ENCODE measurements at regions not wholly inside any gene's neighbourhood (a gene's known extent, or its start where the extent isn't known, plus 50 kb on each side); places are given as distances from the start of the nearest gene placed in this dataset.
"Not testable (repeated sequence)": the region's sequence is repeated elsewhere in the genome, so short reads cannot be mapped to it uniquely, and the experiment has no call there.

- Histone ChIP-seq H3K9me3 (ENCODE audit: control insufficient read depth, insufficient read depth, low read depth, low read length) (peaks cover 3% of the 10 kb centered on the region; the same call in 1 of the 2 replicates), H3K36me3 (ENCODE audit: control insufficient read depth, insufficient read depth, low read length) (no peaks in the 10 kb centered on the region), H3K4me3 (ENCODE audit: low read depth, low read length) (no peak overlapping the region), H3K4me1 (ENCODE audit: control insufficient read depth, insufficient read depth, low read length) (peaks cover 13% of the 10 kb centered on the region), H3K27me3 (ENCODE audit: control insufficient read depth, insufficient read depth, low read length) (peaks cover 17% of the 10 kb centered on the region), H3K9ac (ENCODE audit: low read length) (no peak overlapping the region), H3K27ac (ENCODE audit: low read depth, low read length) (no peak overlapping the region)
These were observed 122.0 kb upstream of the RANBP3L start for GRCh38 chr5:36423578-36424307.

- H3K9me3 ChIP-seq (ENCODE audit: control insufficient read depth, insufficient read depth, low read depth, low read length); H3K27me3 ChIP-seq (ENCODE audit: control insufficient read depth, insufficient read depth, low read length); H3K9ac ChIP-seq (ENCODE audit: low read length); H3K36me3 ChIP-seq (ENCODE audit: control insufficient read depth, insufficient read depth, low read length); H3K4me3 ChIP-seq (ENCODE audit: low read depth, low read length); H3K27ac ChIP-seq (ENCODE audit: low read depth, low read length); H3K4me1 ChIP-seq (ENCODE audit: control insufficient read depth, insufficient read depth, low read length): not testable (repeated sequence)
These were observed 124.4 kb upstream of the RANBP3L start for GRCh38 chr5:36426070-36426469.

GRCh38 chr5:36435516-36435915 lies 133.8 kb upstream of the RANBP3L start:
- H3K36me3 ChIP-seq (ENCODE audit: control insufficient read depth, insufficient read depth, low read length), result no peaks in the 10 kb centered on the region
- no peaks in the 10 kb centered on the region for H3K27me3 ChIP-seq (ENCODE audit: control insufficient read depth, insufficient read depth, low read length)
- no peak overlapping the region for H3K27ac ChIP-seq (ENCODE audit: low read depth, low read length)
- H3K4me3 ChIP-seq (ENCODE audit: low read depth, low read length), result no peak overlapping the region
- no peaks in the 10 kb centered on the region for H3K9me3 ChIP-seq (ENCODE audit: control insufficient read depth, insufficient read depth, low read depth, low read length)
- H3K9ac ChIP-seq (ENCODE audit: low read length), result no peak overlapping the region
- H3K4me1 ChIP-seq (ENCODE audit: control insufficient read depth, insufficient read depth, low read length), result no peaks in the 10 kb centered on the region

- Histone ChIP-seq H3K27me3 (ENCODE audit: control insufficient read depth, insufficient read depth, low read length) (no peaks in the 10 kb centered on the region), H3K4me3 (ENCODE audit: low read depth, low read length) (no peak overlapping the region), H3K9ac (ENCODE audit: low read length) (no peak overlapping the region), H3K27ac (ENCODE audit: low read depth, low read length) (no peak overlapping the region), H3K36me3 (ENCODE audit: control insufficient read depth, insufficient read depth, low read length) (no peaks in the 10 kb centered on the region), H3K9me3 (ENCODE audit: control insufficient read depth, insufficient read depth, low read depth, low read length) (no peaks in the 10 kb centered on the region), H3K4me1 (ENCODE audit: control insufficient read depth, insufficient read depth, low read length) (no peaks in the 10 kb centered on the region)
These were observed 134.6 kb upstream of the RANBP3L start for GRCh38 chr5:36436306-36436705.

GRCh38 chr5:36438765-36439561 lies 137.3 kb upstream of the RANBP3L start:
- Histone ChIP-seq H3K4me1 (ENCODE audit: control insufficient read depth, insufficient read depth, low read length) (peaks cover 6% of the 10 kb centered on the region), H3K27ac (ENCODE audit: low read depth, low read length) (no peak overlapping the region), H3K9ac (ENCODE audit: low read length) (no peak overlapping the region), H3K36me3 (ENCODE audit: control insufficient read depth, insufficient read depth, low read length) (no peaks in the 10 kb centered on the region), H3K4me3 (ENCODE audit: low read depth, low read length) (no peak overlapping the region), H3K27me3 (ENCODE audit: control insufficient read depth, insufficient read depth, low read length) (no peaks in the 10 kb centered on the region), H3K9me3 (ENCODE audit: control insufficient read depth, insufficient read depth, low read depth, low read length) (no peaks in the 10 kb centered on the region)

- Histone ChIP-seq H3K27ac (ENCODE audit: low read depth, low read length) (no peak overlapping the region), H3K4me3 (ENCODE audit: low read depth, low read length) (no peak overlapping the region), H3K9ac (ENCODE audit: low read length) (no peak overlapping the region), H3K27me3 (ENCODE audit: control insufficient read depth, insufficient read depth, low read length) (no peaks in the 10 kb centered on the region), H3K4me1 (ENCODE audit: control insufficient read depth, insufficient read depth, low read length) (peaks cover 6% of the 10 kb centered on the region), H3K9me3 (ENCODE audit: control insufficient read depth, insufficient read depth, low read depth, low read length) (no peaks in the 10 kb centered on the region), H3K36me3 (ENCODE audit: control insufficient read depth, insufficient read depth, low read length) (no peaks in the 10 kb centered on the region)
These were observed 138.6 kb upstream of the RANBP3L start for GRCh38 chr5:36440300-36440699.

GRCh38 chr5:36441280-36441679 lies 139.6 kb upstream of the RANBP3L start:
- Histone ChIP-seq H3K9ac (ENCODE audit: low read length) (no peak overlapping the region), H3K9me3 (ENCODE audit: control insufficient read depth, insufficient read depth, low read depth, low read length) (no peaks in the 10 kb centered on the region), H3K27me3 (ENCODE audit: control insufficient read depth, insufficient read depth, low read length) (no peaks in the 10 kb centered on the region), H3K4me1 (ENCODE audit: control insufficient read depth, insufficient read depth, low read length) (peaks cover 6% of the 10 kb centered on the region), H3K4me3 (ENCODE audit: low read depth, low read length) (no peak overlapping the region), H3K27ac (ENCODE audit: low read depth, low read length) (no peak overlapping the region), H3K36me3 (ENCODE audit: control insufficient read depth, insufficient read depth, low read length) (no peaks in the 10 kb centered on the region)

GRCh38 chr5:36442352-36442751 lies 140.7 kb upstream of the RANBP3L start:
- no peaks in the 10 kb centered on the region for H3K27me3 ChIP-seq (ENCODE audit: control insufficient read depth, insufficient read depth, low read length)
- H3K4me3 ChIP-seq (ENCODE audit: low read depth, low read length), result no peak overlapping the region
- H3K27ac ChIP-seq (ENCODE audit: low read depth, low read length), result no peak overlapping the region; the same call in 1 of the 2 replicates
- peaks cover 6% of the 10 kb centered on the region for H3K4me1 ChIP-seq (ENCODE audit: control insufficient read depth, insufficient read depth, low read length)
- H3K36me3 ChIP-seq (ENCODE audit: control insufficient read depth, insufficient read depth, low read length), result no peaks in the 10 kb centered on the region
- H3K9me3 ChIP-seq (ENCODE audit: control insufficient read depth, insufficient read depth, low read depth, low read length), result no peaks in the 10 kb centered on the region
- no peak overlapping the region for H3K9ac ChIP-seq (ENCODE audit: low read length)

- H3K27me3 ChIP-seq (ENCODE audit: control insufficient read depth, insufficient read depth, low read length), result no peaks in the 10 kb centered on the region
- no peak overlapping the region for H3K27ac ChIP-seq (ENCODE audit: low read depth, low read length)
- H3K9me3 ChIP-seq (ENCODE audit: control insufficient read depth, insufficient read depth, low read depth, low read length), result no peaks in the 10 kb centered on the region
- H3K4me3 ChIP-seq (ENCODE audit: low read depth, low read length), result no peak overlapping the region
- no peaks in the 10 kb centered on the region for H3K36me3 ChIP-seq (ENCODE audit: control insufficient read depth, insufficient read depth, low read length)
- H3K9ac ChIP-seq (ENCODE audit: low read length), result no peak overlapping the region
- peaks cover 6% of the 10 kb centered on the region for H3K4me1 ChIP-seq (ENCODE audit: control insufficient read depth, insufficient read depth, low read length)
These were observed 141.1 kb upstream of the RANBP3L start for GRCh38 chr5:36442796-36443195.

GRCh38 chr5:36443941-36444340 lies 142.2 kb upstream of the RANBP3L start:
- Histone ChIP-seq H3K4me1 (ENCODE audit: control insufficient read depth, insufficient read depth, low read length) (peaks cover 6% of the 10 kb centered on the region), H3K27ac (ENCODE audit: low read depth, low read length) (no peak overlapping the region), H3K9ac (ENCODE audit: low read length) (no peak overlapping the region), H3K4me3 (ENCODE audit: low read depth, low read length) (no peak overlapping the region), H3K27me3 (ENCODE audit: control insufficient read depth, insufficient read depth, low read length) (no peaks in the 10 kb centered on the region), H3K9me3 (ENCODE audit: control insufficient read depth, insufficient read depth, low read depth, low read length) (no peaks in the 10 kb centered on the region), H3K36me3 (ENCODE audit: control insufficient read depth, insufficient read depth, low read length) (no peaks in the 10 kb centered on the region)
